ENCODE measurements at regions not wholly inside any gene's neighbourhood (a gene's known extent, or its start where the extent isn't known, plus 50 kb on each side); places are given as distances from the start of the nearest gene placed in this dataset.
A peak's percentile ranks its signal among the peaks of the same experiment; 100 is the strongest.

DNA sequence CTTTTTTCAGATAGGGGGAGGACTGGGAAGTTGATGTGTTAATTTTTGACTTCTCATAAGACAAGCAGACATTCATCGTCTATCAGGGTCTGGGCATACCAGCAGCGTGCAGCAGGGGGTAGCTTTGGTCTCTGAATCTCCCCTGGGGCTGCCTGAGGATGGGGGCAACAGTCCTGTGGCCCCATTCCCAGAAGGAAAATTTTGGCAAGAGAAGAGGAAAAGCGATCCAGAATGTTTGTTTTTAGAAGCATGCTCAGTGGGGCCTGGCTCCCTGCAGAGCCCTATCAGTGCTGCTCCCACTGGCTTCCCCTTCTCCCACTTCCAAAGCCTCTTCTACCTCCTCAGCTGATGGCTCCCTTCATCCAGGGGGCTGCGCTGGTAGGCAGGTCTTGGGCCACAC is 194.8 kb upstream of the IL12B start:
- TF ChIP-seq CTCF (IDR thresholded peaks at IDR 0.05; ENCODE audit: low read depth, low read length, missing input control): peak; percentile 18
- TF ChIP-seq ATF3 (IDR thresholded peaks at IDR 0.05): no peak
- no peak for TF ChIP-seq SP1 (IDR thresholded peaks at IDR 0.05)
- TF ChIP-seq, protein P1, sequence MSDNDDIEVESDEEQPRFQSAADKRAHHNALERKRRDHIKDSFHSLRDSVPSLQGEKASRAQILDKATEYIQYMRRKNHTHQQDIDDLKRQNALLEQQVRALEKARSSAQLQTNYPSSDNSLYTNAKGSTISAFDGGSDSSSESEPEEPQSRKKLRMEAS (IDR thresholded peaks at IDR 0.05): no peak
- TF ChIP-seq ZBTB33 (IDR thresholded peaks at IDR 0.05): no peak
- TF ChIP-seq RAD21 (IDR thresholded peaks at IDR 0.05): peak; percentile 40 to 60
- TF ChIP-seq, protein P2, sequence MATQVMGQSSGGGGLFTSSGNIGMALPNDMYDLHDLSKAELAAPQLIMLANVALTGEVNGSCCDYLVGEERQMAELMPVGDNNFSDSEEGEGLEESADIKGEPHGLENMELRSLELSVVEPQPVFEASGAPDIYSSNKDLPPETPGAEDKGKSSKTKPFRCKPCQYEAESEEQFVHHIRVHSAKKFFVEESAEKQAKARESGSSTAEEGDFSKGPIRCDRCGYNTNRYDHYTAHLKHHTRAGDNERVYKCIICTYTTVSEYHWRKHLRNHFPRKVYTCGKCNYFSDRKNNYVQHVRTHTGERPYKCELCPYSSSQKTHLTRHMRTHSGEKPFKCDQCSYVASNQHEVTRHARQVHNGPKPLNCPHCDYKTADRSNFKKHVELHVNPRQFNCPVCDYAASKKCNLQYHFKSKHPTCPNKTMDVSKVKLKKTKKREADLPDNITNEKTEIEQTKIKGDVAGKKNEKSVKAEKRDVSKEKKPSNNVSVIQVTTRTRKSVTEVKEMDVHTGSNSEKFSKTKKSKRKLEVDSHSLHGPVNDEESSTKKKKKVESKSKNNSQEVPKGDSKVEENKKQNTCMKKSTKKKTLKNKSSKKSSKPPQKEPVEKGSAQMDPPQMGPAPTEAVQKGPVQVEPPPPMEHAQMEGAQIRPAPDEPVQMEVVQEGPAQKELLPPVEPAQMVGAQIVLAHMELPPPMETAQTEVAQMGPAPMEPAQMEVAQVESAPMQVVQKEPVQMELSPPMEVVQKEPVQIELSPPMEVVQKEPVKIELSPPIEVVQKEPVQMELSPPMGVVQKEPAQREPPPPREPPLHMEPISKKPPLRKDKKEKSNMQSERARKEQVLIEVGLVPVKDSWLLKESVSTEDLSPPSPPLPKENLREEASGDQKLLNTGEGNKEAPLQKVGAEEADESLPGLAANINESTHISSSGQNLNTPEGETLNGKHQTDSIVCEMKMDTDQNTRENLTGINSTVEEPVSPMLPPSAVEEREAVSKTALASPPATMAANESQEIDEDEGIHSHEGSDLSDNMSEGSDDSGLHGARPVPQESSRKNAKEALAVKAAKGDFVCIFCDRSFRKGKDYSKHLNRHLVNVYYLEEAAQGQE (IDR thresholded peaks at IDR 0.05): peak; percentile 57
- TF ChIP-seq TAF1 (conservative IDR thresholded peaks at IDR 0.05): no peak
- no peak for TF ChIP-seq YY1 (IDR thresholded peaks at IDR 0.05)
- TF ChIP-seq FOXA1 (IDR thresholded peaks at IDR 0.05): no peak
